ENCODE measurements at regions not wholly inside any gene's neighbourhood (a gene's known extent, or its start where the extent isn't known, plus 50 kb on each side); places are given as distances from the start of the nearest gene placed in this dataset.

GRCh38 chr1:30036229-30036547, 687.2 kb downstream of the MATN1 start:
- TF ChIP-seq KDM1A (IDR thresholded peaks at IDR 0.05; ENCODE audit: borderline replicate concordance) (no peak), CTCF (IDR thresholded peaks at IDR 0.05 in 2 of 3, conservative IDR thresholded peaks at IDR 0.05 in 1 of 3; ENCODE audit: control insufficient read depth in 2 of 3, extremely low read depth in 1 of 3, insufficient read depth in 1 of 3, low read depth in 3 of 3, low read length in 3 of 3) (no peak), CBX5 (IDR thresholded peaks at IDR 0.05; ENCODE audit: low read depth) (no peak), USF2 (IDR thresholded peaks at IDR 0.05; ENCODE audit: borderline replicate concordance, low read depth, low read length) (no peak)
